ENCODE measurements at regions not wholly inside any gene's neighbourhood (a gene's known extent, or its start where the extent isn't known, plus 50 kb on each side); places are given as distances from the start of the nearest gene placed in this dataset.

- TF ChIP-seq RXRA (IDR thresholded peaks at IDR 0.05) (no peak), CTCF (IDR thresholded peaks at IDR 0.05; ENCODE audit: low read depth, low read length, missing input control) (no peak), TAF1 (conservative IDR thresholded peaks at IDR 0.05) (no peak), GABPA (IDR thresholded peaks at IDR 0.05 in 1 of 2, conservative IDR thresholded peaks at IDR 0.05 in 1 of 2) (no peak), FOXA2 (IDR thresholded peaks at IDR 0.05) (no peak), REST (IDR thresholded peaks at IDR 0.05) (no peak), JUND (IDR thresholded peaks at IDR 0.05) (no peak), SP1 (IDR thresholded peaks at IDR 0.05) (no peak), ATF3 (IDR thresholded peaks at IDR 0.05) (no peak)
Observed at GRCh38 chr1:68936530-68936929, 439.6 kb upstream of the DEPDC1 start.
